ENCODE measurements at regions not wholly inside any gene's neighbourhood (a gene's known extent, or its start where the extent isn't known, plus 50 kb on each side); places are given as distances from the start of the nearest gene placed in this dataset.

DNA sequence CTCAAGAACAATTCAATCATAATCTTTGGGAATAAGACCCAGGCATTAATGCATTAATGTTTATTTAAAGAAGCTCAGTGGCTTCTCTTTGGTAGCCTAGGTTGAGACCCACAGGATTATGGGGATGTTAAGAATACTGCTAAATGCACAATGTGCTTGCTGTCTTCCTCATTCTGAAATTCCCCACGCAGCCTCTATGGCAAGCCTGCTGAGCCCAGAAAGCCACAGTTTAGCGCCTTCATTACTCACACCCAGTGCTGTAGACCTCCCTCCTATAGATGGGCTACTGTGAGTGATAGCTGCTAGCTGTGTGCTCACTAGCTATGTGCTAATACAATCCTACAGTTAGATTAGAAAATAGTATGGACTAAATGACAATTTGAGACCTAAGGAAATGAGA is 90.6 kb downstream of the TNFSF13B start:
- no peaks in the 10 kb centered on the region for H3K27me3 ChIP-seq (ENCODE audit: control insufficient read depth in 2 of 2, insufficient read depth in 2 of 2, low read length in 2 of 2)

GRCh38 chr13:108361769-108362168 is 92.3 kb downstream of the TNFSF13B start:
- H3K4me3 ChIP-seq (ENCODE audit: low read length in 2 of 2) = no peak overlapping the region
- no peaks in the 10 kb centered on the region for H3K4me1 ChIP-seq (ENCODE audit: control insufficient read depth in 2 of 2, insufficient read depth in 2 of 2, low read length in 2 of 2)
- no peaks in the 10 kb centered on the region for H3K9me3 ChIP-seq (ENCODE audit: control insufficient read depth in 2 of 2, low read length in 2 of 2)
- no peak overlapping the region for H3K27ac ChIP-seq (ENCODE audit: low read depth in 2 of 2, low read length in 2 of 2)
- H3K9ac ChIP-seq (ENCODE audit: low read depth in 1 of 2, low read length in 2 of 2) = no peak overlapping the region
- no peaks in the 10 kb centered on the region for H3K36me3 ChIP-seq (ENCODE audit: control insufficient read depth in 2 of 2, insufficient read depth in 2 of 2, low read length in 2 of 2)
- H3K27me3 ChIP-seq (ENCODE audit: control insufficient read depth in 2 of 2, insufficient read depth in 2 of 2, low read length in 2 of 2) = no peaks in the 10 kb centered on the region

More for the DNA sequence above, 90.6 kb downstream of the TNFSF13B start:
- H3K27ac ChIP-seq (ENCODE audit: low read depth in 2 of 2, low read length in 2 of 2) = no peak overlapping the region
- no peak overlapping the region for H3K4me3 ChIP-seq (ENCODE audit: low read length in 2 of 2)
- no peaks in the 10 kb centered on the region for H3K36me3 ChIP-seq (ENCODE audit: control insufficient read depth in 2 of 2, insufficient read depth in 2 of 2, low read length in 2 of 2)
- no peak overlapping the region for H3K9ac ChIP-seq (ENCODE audit: low read depth in 1 of 2, low read length in 2 of 2)
- no peaks in the 10 kb centered on the region for H3K4me1 ChIP-seq (ENCODE audit: control insufficient read depth in 2 of 2, insufficient read depth in 2 of 2, low read length in 2 of 2)
- no peaks in the 10 kb centered on the region for H3K9me3 ChIP-seq (ENCODE audit: control insufficient read depth in 2 of 2, low read length in 2 of 2)

DNA sequence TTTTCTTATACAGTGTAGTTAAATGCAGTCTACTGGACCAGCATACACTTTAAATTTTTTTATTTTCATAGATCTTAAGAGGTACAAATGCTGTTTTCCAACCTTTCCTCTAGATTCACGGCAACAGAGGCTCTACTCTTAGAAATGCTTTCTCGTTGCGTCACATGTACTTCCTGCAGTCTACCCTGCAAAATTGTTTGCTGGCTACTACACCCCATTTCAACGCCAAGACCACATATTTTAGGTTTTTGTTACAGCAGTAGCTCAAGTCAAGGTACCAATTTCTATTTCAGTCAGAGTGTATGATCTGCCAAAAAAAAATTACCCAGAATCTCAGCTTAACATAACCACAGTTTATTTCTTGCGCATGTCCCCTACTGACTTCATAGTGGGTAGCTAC is 94.1 kb downstream of the TNFSF13B start:
- Histone ChIP-seq H3K4me1 (ENCODE audit: control insufficient read depth in 2 of 2, insufficient read depth in 2 of 2, low read length in 2 of 2) (no peaks in the 10 kb centered on the region), H3K9ac (ENCODE audit: low read depth in 1 of 2, low read length in 2 of 2) (no peak overlapping the region), H3K4me3 (ENCODE audit: low read length in 2 of 2) (no peak overlapping the region), H3K36me3 (ENCODE audit: control insufficient read depth in 2 of 2, insufficient read depth in 2 of 2, low read length in 2 of 2) (no peaks in the 10 kb centered on the region), H3K27me3 (ENCODE audit: control insufficient read depth in 2 of 2, insufficient read depth in 2 of 2, low read length in 2 of 2) (no peaks in the 10 kb centered on the region), H3K27ac (ENCODE audit: low read depth in 2 of 2, low read length in 2 of 2) (no peak overlapping the region), H3K9me3 (ENCODE audit: control insufficient read depth in 2 of 2, low read length in 2 of 2) (no peaks in the 10 kb centered on the region)

- no peaks in the 10 kb centered on the region for H3K27me3 ChIP-seq (ENCODE audit: control insufficient read depth in 2 of 2, insufficient read depth in 2 of 2, low read length in 2 of 2)
- H3K9ac ChIP-seq (ENCODE audit: low read depth in 1 of 2, low read length in 2 of 2) = no peak overlapping the region
- no peaks in the 10 kb centered on the region for H3K36me3 ChIP-seq (ENCODE audit: control insufficient read depth in 2 of 2, insufficient read depth in 2 of 2, low read length in 2 of 2)
- H3K27ac ChIP-seq (ENCODE audit: low read depth in 2 of 2, low read length in 2 of 2) = no peak overlapping the region
- H3K4me1 ChIP-seq (ENCODE audit: control insufficient read depth in 2 of 2, insufficient read depth in 2 of 2, low read length in 2 of 2) = no peaks in the 10 kb centered on the region
- no peak overlapping the region for H3K4me3 ChIP-seq (ENCODE audit: low read length in 2 of 2)
- H3K9me3 ChIP-seq (ENCODE audit: control insufficient read depth in 2 of 2, low read length in 2 of 2) = no peaks in the 10 kb centered on the region
Observed at GRCh38 chr13:108365255-108365654, 95.7 kb downstream of the TNFSF13B start.

- no peak overlapping the region for H3K27ac ChIP-seq (ENCODE audit: low read depth in 2 of 2, low read length in 2 of 2)
- H3K4me3 ChIP-seq (ENCODE audit: low read length in 2 of 2) = no peak overlapping the region
- no peaks in the 10 kb centered on the region for H3K27me3 ChIP-seq (ENCODE audit: control insufficient read depth in 2 of 2, insufficient read depth in 2 of 2, low read length in 2 of 2)
- H3K9ac ChIP-seq (ENCODE audit: low read depth in 1 of 2, low read length in 2 of 2) = no peak overlapping the region
- no peaks in the 10 kb centered on the region for H3K4me1 ChIP-seq (ENCODE audit: control insufficient read depth in 2 of 2, insufficient read depth in 2 of 2, low read length in 2 of 2)
- no peaks in the 10 kb centered on the region for H3K36me3 ChIP-seq (ENCODE audit: control insufficient read depth in 2 of 2, insufficient read depth in 2 of 2, low read length in 2 of 2)
- no peaks in the 10 kb centered on the region for H3K9me3 ChIP-seq (ENCODE audit: control insufficient read depth in 2 of 2, low read length in 2 of 2)
Observed at GRCh38 chr13:108368250-108368905, 98.9 kb downstream of the TNFSF13B start.

DNA sequence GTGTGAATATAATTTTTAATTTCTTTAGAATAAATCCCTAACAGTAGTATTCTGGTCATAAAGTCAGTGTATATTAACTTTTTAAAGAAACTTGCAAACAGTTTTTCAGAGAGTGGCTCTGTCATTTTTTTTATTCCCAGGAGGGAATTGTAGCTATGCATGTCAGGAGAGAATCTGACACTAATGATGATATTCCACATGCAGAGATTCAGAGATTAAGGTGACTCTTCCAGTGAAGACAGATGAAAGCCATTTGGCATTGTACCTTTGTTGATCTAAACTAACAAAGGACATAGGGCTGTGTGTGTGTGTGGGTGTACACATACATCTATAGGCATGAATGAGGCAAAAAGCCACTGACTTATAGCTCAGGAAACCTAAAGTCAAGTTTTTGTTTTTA is 99.9 kb downstream of the TNFSF13B start:
- H3K9me3 ChIP-seq (ENCODE audit: control insufficient read depth in 2 of 2, low read length in 2 of 2) = no peaks in the 10 kb centered on the region
- no peak overlapping the region for H3K27ac ChIP-seq (ENCODE audit: low read depth in 2 of 2, low read length in 2 of 2)
- H3K4me3 ChIP-seq (ENCODE audit: low read length in 2 of 2) = no peak overlapping the region
- no peak overlapping the region for H3K9ac ChIP-seq (ENCODE audit: low read depth in 1 of 2, low read length in 2 of 2)
- no peaks in the 10 kb centered on the region for H3K36me3 ChIP-seq (ENCODE audit: control insufficient read depth in 2 of 2, insufficient read depth in 2 of 2, low read length in 2 of 2)
- no peaks in the 10 kb centered on the region for H3K4me1 ChIP-seq (ENCODE audit: control insufficient read depth in 2 of 2, insufficient read depth in 2 of 2, low read length in 2 of 2)
- H3K27me3 ChIP-seq (ENCODE audit: control insufficient read depth in 2 of 2, insufficient read depth in 2 of 2, low read length in 2 of 2) = no peaks in the 10 kb centered on the region

- Histone ChIP-seq H3K4me1 (ENCODE audit: control insufficient read depth in 2 of 2, insufficient read depth in 2 of 2, low read length in 2 of 2) (no peaks in the 10 kb centered on the region), H3K9me3 (ENCODE audit: control insufficient read depth in 2 of 2, low read length in 2 of 2) (no peaks in the 10 kb centered on the region), H3K4me3 (ENCODE audit: low read length in 2 of 2) (no peak overlapping the region), H3K9ac (ENCODE audit: low read depth in 1 of 2, low read length in 2 of 2) (no peak overlapping the region), H3K36me3 (ENCODE audit: control insufficient read depth in 2 of 2, insufficient read depth in 2 of 2, low read length in 2 of 2) (no peaks in the 10 kb centered on the region), H3K27ac (ENCODE audit: low read depth in 2 of 2, low read length in 2 of 2) (no peak overlapping the region), H3K27me3 (ENCODE audit: control insufficient read depth in 2 of 2, insufficient read depth in 2 of 2, low read length in 2 of 2) (no peaks in the 10 kb centered on the region)
Observed at GRCh38 chr13:108375034-108375433, 105.5 kb downstream of the TNFSF13B start.

- no peak overlapping the region for H3K9ac ChIP-seq (ENCODE audit: low read depth in 1 of 2, low read length in 2 of 2)
- no peaks in the 10 kb centered on the region for H3K36me3 ChIP-seq (ENCODE audit: control insufficient read depth in 2 of 2, insufficient read depth in 2 of 2, low read length in 2 of 2)
- H3K4me1 ChIP-seq (ENCODE audit: control insufficient read depth in 2 of 2, insufficient read depth in 2 of 2, low read length in 2 of 2) = no peaks in the 10 kb centered on the region
- H3K9me3 ChIP-seq (ENCODE audit: control insufficient read depth in 2 of 2, low read length in 2 of 2) = no peaks in the 10 kb centered on the region
- H3K27me3 ChIP-seq (ENCODE audit: control insufficient read depth in 2 of 2, insufficient read depth in 2 of 2, low read length in 2 of 2) = no peaks in the 10 kb centered on the region
- no peak overlapping the region for H3K27ac ChIP-seq (ENCODE audit: low read depth in 2 of 2, low read length in 2 of 2)
- H3K4me3 ChIP-seq (ENCODE audit: low read length in 2 of 2) = no peak overlapping the region
Observed at GRCh38 chr13:108375772-108376171, 106.3 kb downstream of the TNFSF13B start.

DNA sequence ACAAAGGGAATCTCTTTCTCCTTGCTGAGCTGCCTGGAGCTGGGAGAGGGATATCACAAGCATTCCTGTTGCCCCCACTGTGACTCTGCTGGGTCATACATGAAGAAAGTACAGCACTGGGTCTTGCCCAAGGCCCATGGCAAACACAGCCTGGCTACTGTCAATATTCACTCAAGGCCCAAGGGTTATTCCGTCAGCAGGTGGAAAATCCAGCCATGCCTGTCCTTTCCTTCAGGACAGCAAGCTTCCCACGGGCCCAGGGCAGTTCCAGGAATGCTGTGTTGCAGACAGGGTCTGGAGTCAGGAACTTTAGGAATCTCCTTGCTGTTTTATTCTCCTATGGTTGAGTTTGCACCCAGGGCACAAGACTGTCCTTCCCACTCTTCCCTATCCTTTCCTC is 106.8 kb downstream of the TNFSF13B start:
- Histone ChIP-seq H3K36me3 (ENCODE audit: control insufficient read depth in 2 of 2, insufficient read depth in 2 of 2, low read length in 2 of 2) (no peaks in the 10 kb centered on the region), H3K27ac (ENCODE audit: low read depth in 2 of 2, low read length in 2 of 2) (no peak overlapping the region), H3K4me1 (ENCODE audit: control insufficient read depth in 2 of 2, insufficient read depth in 2 of 2, low read length in 2 of 2) (no peaks in the 10 kb centered on the region), H3K4me3 (ENCODE audit: low read length in 2 of 2) (no peak overlapping the region), H3K9ac (ENCODE audit: low read depth in 1 of 2, low read length in 2 of 2) (no peak overlapping the region), H3K27me3 (ENCODE audit: control insufficient read depth in 2 of 2, insufficient read depth in 2 of 2, low read length in 2 of 2) (no peaks in the 10 kb centered on the region), H3K9me3 (ENCODE audit: control insufficient read depth in 2 of 2, low read length in 2 of 2) (no peaks in the 10 kb centered on the region)

GRCh38 chr13:108377646-108378206 is 108.2 kb downstream of the TNFSF13B start:
- no peaks in the 10 kb centered on the region for H3K4me1 ChIP-seq (ENCODE audit: control insufficient read depth in 2 of 2, insufficient read depth in 2 of 2, low read length in 2 of 2)
- no peak overlapping the region for H3K4me3 ChIP-seq (ENCODE audit: low read length in 2 of 2)
- H3K9ac ChIP-seq (ENCODE audit: low read depth in 1 of 2, low read length in 2 of 2) = no peak overlapping the region
- H3K36me3 ChIP-seq (ENCODE audit: control insufficient read depth in 2 of 2, insufficient read depth in 2 of 2, low read length in 2 of 2) = no peaks in the 10 kb centered on the region
- no peaks in the 10 kb centered on the region for H3K9me3 ChIP-seq (ENCODE audit: control insufficient read depth in 2 of 2, low read length in 2 of 2)
- no peak overlapping the region for H3K27ac ChIP-seq (ENCODE audit: low read depth in 2 of 2, low read length in 2 of 2)
- no peaks in the 10 kb centered on the region for H3K27me3 ChIP-seq (ENCODE audit: control insufficient read depth in 2 of 2, insufficient read depth in 2 of 2, low read length in 2 of 2)
